LNCaP clone FGC (cell line): ENCODE measurements at regions not wholly inside any gene's neighbourhood (a gene's known extent, or its start where the extent isn't known, plus 50 kb on each side); places are given as distances from the start of the nearest gene placed in this dataset.

Experiments
- DNase-seq: peaks from one replicate; pipeline ENCODE4 v3.0.0-alpha.2; 2011; ENCODE audit warnings: low read depth
- H3K4me3 ChIP-seq: 2 replicates; pipeline ENCODE4 v1.5.1; 2011; ENCODE audit warnings: mild to moderate bottlenecking, low read depth, low read length, control low read depth
- CTCF ChIP-seq: IDR thresholded peaks from 2 replicates; pipeline ENCODE4 v1.5.1; 2012; ENCODE audit warnings: mild to moderate bottlenecking; ENCODE audit not compliant: control insufficient read depth, insufficient read depth; ENCODE audit errors: extremely low read depth

- TF ChIP-seq CTCF, result no peak
- no peak overlapping the region for H3K4me3 ChIP-seq
- DNase-seq, result no peak
Measured at GRCh38 chr4:129352480-129352879, 256.5 kb downstream of the C4orf33 start.

GRCh38 chr4:129353490-129353889, 257.5 kb downstream of the C4orf33 start:
- no peak overlapping the region for H3K4me3 ChIP-seq
- no peak for TF ChIP-seq CTCF
- DNase-seq, result no peak

GRCh38 chr4:129355031-129355430, 259.1 kb downstream of the C4orf33 start:
- no peak overlapping the region for H3K4me3 ChIP-seq
- DNase-seq, result no peak
- no peak for TF ChIP-seq CTCF

GRCh38 chr4:129355516-129355915, 259.6 kb downstream of the C4orf33 start:
- DNase-seq, result no peak
- H3K4me3 ChIP-seq, result no peak overlapping the region
- no peak for TF ChIP-seq CTCF

GRCh38 chr4:129358571-129358970, 262.6 kb downstream of the C4orf33 start:
- no peak for TF ChIP-seq CTCF
- no peak for DNase-seq
- H3K4me3 ChIP-seq, result no peak overlapping the region

GRCh38 chr4:129359461-129359860, 263.5 kb downstream of the C4orf33 start:
- no peak overlapping the region for H3K4me3 ChIP-seq
- no peak for TF ChIP-seq CTCF
- no peak for DNase-seq

GRCh38 chr4:129362691-129363274, 266.8 kb downstream of the C4orf33 start:
- DNase-seq, result peak; percentile 46
- no peak overlapping the region for H3K4me3 ChIP-seq
- peak; percentile 79 for TF ChIP-seq CTCF
